ENCODE measurements at regions not wholly inside any gene's neighbourhood (a gene's known extent, or its start where the extent isn't known, plus 50 kb on each side); places are given as distances from the start of the nearest gene placed in this dataset.

DNA sequence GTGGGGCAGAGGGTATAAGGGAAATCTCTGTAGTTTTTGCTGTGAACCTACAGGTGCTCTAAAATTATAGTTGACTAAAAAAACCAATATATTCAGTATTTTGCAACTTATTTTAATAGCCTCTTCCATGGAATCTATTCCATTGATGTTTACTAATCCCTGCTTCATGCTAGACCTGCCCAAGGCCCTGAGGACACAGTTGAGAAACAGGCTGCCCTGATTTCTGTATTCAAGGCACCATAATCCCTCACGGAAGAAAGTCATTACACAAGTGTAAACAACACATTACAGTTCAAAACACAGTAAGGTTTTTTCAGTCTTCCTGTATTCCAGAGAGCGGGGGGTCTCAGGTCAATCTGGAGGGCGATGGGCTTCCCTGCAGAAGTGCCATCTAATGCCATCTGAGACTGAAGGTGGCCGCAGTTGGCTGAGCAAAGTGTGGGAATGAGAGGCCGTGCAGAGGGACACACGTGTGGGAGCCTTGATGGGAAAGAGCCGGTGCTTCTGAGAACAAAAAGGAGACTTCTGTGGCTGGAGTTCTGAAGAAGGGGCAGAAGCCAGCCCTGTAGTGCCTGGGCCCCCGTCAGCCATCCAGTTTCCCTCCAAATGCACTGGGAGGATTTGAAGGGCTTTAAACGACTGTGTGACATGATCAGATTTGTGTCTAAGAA, 146.9 kb downstream of the PTPN20 start:
- TF ChIP-seq, protein P1, sequence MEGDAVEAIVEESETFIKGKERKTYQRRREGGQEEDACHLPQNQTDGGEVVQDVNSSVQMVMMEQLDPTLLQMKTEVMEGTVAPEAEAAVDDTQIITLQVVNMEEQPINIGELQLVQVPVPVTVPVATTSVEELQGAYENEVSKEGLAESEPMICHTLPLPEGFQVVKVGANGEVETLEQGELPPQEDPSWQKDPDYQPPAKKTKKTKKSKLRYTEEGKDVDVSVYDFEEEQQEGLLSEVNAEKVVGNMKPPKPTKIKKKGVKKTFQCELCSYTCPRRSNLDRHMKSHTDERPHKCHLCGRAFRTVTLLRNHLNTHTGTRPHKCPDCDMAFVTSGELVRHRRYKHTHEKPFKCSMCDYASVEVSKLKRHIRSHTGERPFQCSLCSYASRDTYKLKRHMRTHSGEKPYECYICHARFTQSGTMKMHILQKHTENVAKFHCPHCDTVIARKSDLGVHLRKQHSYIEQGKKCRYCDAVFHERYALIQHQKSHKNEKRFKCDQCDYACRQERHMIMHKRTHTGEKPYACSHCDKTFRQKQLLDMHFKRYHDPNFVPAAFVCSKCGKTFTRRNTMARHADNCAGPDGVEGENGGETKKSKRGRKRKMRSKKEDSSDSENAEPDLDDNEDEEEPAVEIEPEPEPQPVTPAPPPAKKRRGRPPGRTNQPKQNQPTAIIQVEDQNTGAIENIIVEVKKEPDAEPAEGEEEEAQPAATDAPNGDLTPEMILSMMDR (IDR thresholded peaks at IDR 0.05) = no peak
- TF ChIP-seq POLR2A (IDR thresholded peaks at IDR 0.05) = no peak
